ENCODE measurements at regions not wholly inside any gene's neighbourhood (a gene's known extent, or its start where the extent isn't known, plus 50 kb on each side); places are given as distances from the start of the nearest gene placed in this dataset.

- Histone ChIP-seq H3K4me3 (ENCODE audit: low read depth in 1 of 3, low read length in 3 of 3) (no peak overlapping the region), H3K36me3 (ENCODE audit: control insufficient read depth in 3 of 3, insufficient read depth in 2 of 3, low read depth in 1 of 3, low read length in 3 of 3) (no peaks in the 10 kb centered on the region), H3K4me1 (ENCODE audit: control insufficient read depth in 3 of 3, insufficient read depth in 2 of 3, low read depth in 1 of 3, low read length in 2 of 3) (no peaks in the 10 kb centered on the region), H3K27ac (ENCODE audit: low read depth in 1 of 3, low read length in 2 of 3) (no peak overlapping the region), H3K9me3 (ENCODE audit: control insufficient read depth in 2 of 2, insufficient read depth in 1 of 2, low read depth in 1 of 2, low read length in 1 of 2) (no peaks in the 10 kb centered on the region), H3K27me3 (ENCODE audit: control insufficient read depth in 3 of 3, insufficient read depth in 3 of 3, low read length in 3 of 3) (peaks cover 0 to 2% (median 0%) of the 10 kb centered on the region in 3 donors)
- peak in 1 of 2 donors; percentile 37 for DNase-seq
- FAIRE-seq: no peak
- WGBS, 3 donors: 27 to 77% (median 30%) methylated on average over 2 of the region's 2 CpGs
Observed at GRCh38 chr2:40803900-40804299, 352.0 kb upstream of the SLC8A1 start.

GRCh38 chr2:40809156-40809555, 357.3 kb upstream of the SLC8A1 start:
- DNase-seq (no peak), FAIRE-seq (no peak)
- no peaks in the 10 kb centered on the region for H3K36me3 ChIP-seq (ENCODE audit: control insufficient read depth in 3 of 3, insufficient read depth in 2 of 3, low read depth in 1 of 3, low read length in 3 of 3)
- no peak overlapping the region for H3K4me3 ChIP-seq (ENCODE audit: low read depth in 1 of 3, low read length in 3 of 3)
- 78 to 93% (median 91%) methylated on average over 10 of the region's 10 CpGs for WGBS, 3 donors
- peaks cover 0 to 2% (median 0%) of the 10 kb centered on the region in 3 donors for H3K27me3 ChIP-seq (ENCODE audit: control insufficient read depth in 3 of 3, insufficient read depth in 3 of 3, low read length in 3 of 3)
- no peak overlapping the region for H3K27ac ChIP-seq (ENCODE audit: low read depth in 1 of 3, low read length in 2 of 3)
- H3K4me1 ChIP-seq (ENCODE audit: control insufficient read depth in 3 of 3, insufficient read depth in 2 of 3, low read depth in 1 of 3, low read length in 2 of 3): no peaks in the 10 kb centered on the region
- no peaks in the 10 kb centered on the region for H3K9me3 ChIP-seq (ENCODE audit: control insufficient read depth in 2 of 2, insufficient read depth in 1 of 2, low read depth in 1 of 2, low read length in 1 of 2)

GRCh38 chr2:40814616-40815015, 362.7 kb upstream of the SLC8A1 start:
- 63 to 84% (median 79%) methylated on average over 2 of the region's 2 CpGs for WGBS, 3 donors
- no peak for FAIRE-seq
- Histone ChIP-seq H3K4me3 (ENCODE audit: low read depth in 1 of 3, low read length in 3 of 3) (no peak overlapping the region), H3K27me3 (ENCODE audit: control insufficient read depth in 3 of 3, insufficient read depth in 3 of 3, low read length in 3 of 3) (no peaks in the 10 kb centered on the region), H3K9me3 (ENCODE audit: control insufficient read depth in 2 of 2, insufficient read depth in 1 of 2, low read depth in 1 of 2, low read length in 1 of 2) (no peaks in the 10 kb centered on the region), H3K36me3 (ENCODE audit: control insufficient read depth in 3 of 3, insufficient read depth in 2 of 3, low read depth in 1 of 3, low read length in 3 of 3) (no peaks in the 10 kb centered on the region), H3K27ac (ENCODE audit: low read depth in 1 of 3, low read length in 2 of 3) (no peak overlapping the region), H3K4me1 (ENCODE audit: control insufficient read depth in 3 of 3, insufficient read depth in 2 of 3, low read depth in 1 of 3, low read length in 2 of 3) (no peaks in the 10 kb centered on the region)
- no peak for DNase-seq

- Histone ChIP-seq H3K4me1 (ENCODE audit: control insufficient read depth in 3 of 3, insufficient read depth in 2 of 3, low read depth in 1 of 3, low read length in 2 of 3) (no peaks in the 10 kb centered on the region), H3K27me3 (ENCODE audit: control insufficient read depth in 3 of 3, insufficient read depth in 3 of 3, low read length in 3 of 3) (no peaks in the 10 kb centered on the region), H3K9me3 (ENCODE audit: control insufficient read depth in 2 of 2, insufficient read depth in 1 of 2, low read depth in 1 of 2, low read length in 1 of 2) (no peaks in the 10 kb centered on the region), H3K4me3 (ENCODE audit: low read depth in 1 of 3, low read length in 3 of 3) (no peak overlapping the region), H3K36me3 (ENCODE audit: control insufficient read depth in 3 of 3, insufficient read depth in 2 of 3, low read depth in 1 of 3, low read length in 3 of 3) (no peaks in the 10 kb centered on the region), H3K27ac (ENCODE audit: low read depth in 1 of 3, low read length in 2 of 3) (no peak overlapping the region)
- FAIRE-seq: no peak
- DNase-seq: no peak
Observed at GRCh38 chr2:40820319-40820718, 368.4 kb upstream of the SLC8A1 start.

GRCh38 chr2:40823478-40823877, 371.6 kb upstream of the SLC8A1 start:
- no peak overlapping the region for H3K4me3 ChIP-seq (ENCODE audit: low read depth in 1 of 3, low read length in 3 of 3)
- H3K4me1 ChIP-seq (ENCODE audit: control insufficient read depth in 3 of 3, insufficient read depth in 2 of 3, low read depth in 1 of 3, low read length in 2 of 3): no peaks in the 10 kb centered on the region
- 65 to 79% (median 67%) methylated on average over 3 of the region's 3 CpGs for WGBS, 3 donors
- no peaks in the 10 kb centered on the region for H3K36me3 ChIP-seq (ENCODE audit: control insufficient read depth in 3 of 3, insufficient read depth in 2 of 3, low read depth in 1 of 3, low read length in 3 of 3)
- no peak overlapping the region for H3K27ac ChIP-seq (ENCODE audit: low read depth in 1 of 3, low read length in 2 of 3)
- no peaks in the 10 kb centered on the region for H3K9me3 ChIP-seq (ENCODE audit: control insufficient read depth in 2 of 2, insufficient read depth in 1 of 2, low read depth in 1 of 2, low read length in 1 of 2)
- no peak for DNase-seq
- no peak for FAIRE-seq
- H3K27me3 ChIP-seq (ENCODE audit: control insufficient read depth in 3 of 3, insufficient read depth in 3 of 3, low read length in 3 of 3): no peaks in the 10 kb centered on the region

GRCh38 chr2:40824278-40824677, 372.4 kb upstream of the SLC8A1 start:
- no peak overlapping the region for H3K4me3 ChIP-seq (ENCODE audit: low read depth in 1 of 3, low read length in 3 of 3)
- FAIRE-seq (no peak), DNase-seq (no peak)
- H3K27ac ChIP-seq (ENCODE audit: low read depth in 1 of 3, low read length in 2 of 3): no peak overlapping the region
- H3K4me1 ChIP-seq (ENCODE audit: control insufficient read depth in 3 of 3, insufficient read depth in 2 of 3, low read depth in 1 of 3, low read length in 2 of 3): no peaks in the 10 kb centered on the region
- no peaks in the 10 kb centered on the region for H3K27me3 ChIP-seq (ENCODE audit: control insufficient read depth in 3 of 3, insufficient read depth in 3 of 3, low read length in 3 of 3)
- no peaks in the 10 kb centered on the region for H3K36me3 ChIP-seq (ENCODE audit: control insufficient read depth in 3 of 3, insufficient read depth in 2 of 3, low read depth in 1 of 3, low read length in 3 of 3)
- no peaks in the 10 kb centered on the region for H3K9me3 ChIP-seq (ENCODE audit: control insufficient read depth in 2 of 2, insufficient read depth in 1 of 2, low read depth in 1 of 2, low read length in 1 of 2)
- 62 to 77% (median 72%) methylated on average over 5 of the region's 5 CpGs for WGBS, 3 donors

GRCh38 chr2:40827392-40827791, 375.5 kb upstream of the SLC8A1 start:
- Histone ChIP-seq H3K4me3 (ENCODE audit: low read depth in 1 of 3, low read length in 3 of 3) (no peak overlapping the region), H3K36me3 (ENCODE audit: control insufficient read depth in 3 of 3, insufficient read depth in 2 of 3, low read depth in 1 of 3, low read length in 3 of 3) (no peaks in the 10 kb centered on the region), H3K27ac (ENCODE audit: low read depth in 1 of 3, low read length in 2 of 3) (no peak overlapping the region), H3K9me3 (ENCODE audit: control insufficient read depth in 2 of 2, insufficient read depth in 1 of 2, low read depth in 1 of 2, low read length in 1 of 2) (no peaks in the 10 kb centered on the region), H3K27me3 (ENCODE audit: control insufficient read depth in 3 of 3, insufficient read depth in 3 of 3, low read length in 3 of 3) (no peaks in the 10 kb centered on the region), H3K4me1 (ENCODE audit: control insufficient read depth in 3 of 3, insufficient read depth in 2 of 3, low read depth in 1 of 3, low read length in 2 of 3) (no peaks in the 10 kb centered on the region)
- FAIRE-seq (no peak), DNase-seq (no peak)

GRCh38 chr2:40831321-40831873, 379.5 kb upstream of the SLC8A1 start:
- H3K27me3 ChIP-seq (ENCODE audit: control insufficient read depth in 3 of 3, insufficient read depth in 3 of 3, low read length in 3 of 3): no peaks in the 10 kb centered on the region
- H3K4me3 ChIP-seq (ENCODE audit: low read depth in 1 of 3, low read length in 3 of 3): no peak overlapping the region
- WGBS, 3 donors: 45 to 65% (median 55%) methylated on average over 3 of the region's 3 CpGs
- H3K36me3 ChIP-seq (ENCODE audit: control insufficient read depth in 3 of 3, insufficient read depth in 2 of 3, low read depth in 1 of 3, low read length in 3 of 3): no peaks in the 10 kb centered on the region
- no peaks in the 10 kb centered on the region for H3K9me3 ChIP-seq (ENCODE audit: control insufficient read depth in 2 of 2, insufficient read depth in 1 of 2, low read depth in 1 of 2, low read length in 1 of 2)
- DNase-seq (no peak), FAIRE-seq (no peak)
- H3K4me1 ChIP-seq (ENCODE audit: control insufficient read depth in 3 of 3, insufficient read depth in 2 of 3, low read depth in 1 of 3, low read length in 2 of 3): no peaks in the 10 kb centered on the region
- H3K27ac ChIP-seq (ENCODE audit: low read depth in 1 of 3, low read length in 2 of 3): no peak overlapping the region

- Histone ChIP-seq H3K4me3 (ENCODE audit: low read depth in 1 of 3, low read length in 3 of 3) (no peak overlapping the region), H3K27me3 (ENCODE audit: control insufficient read depth in 3 of 3, insufficient read depth in 3 of 3, low read length in 3 of 3) (no peaks in the 10 kb centered on the region), H3K9me3 (ENCODE audit: control insufficient read depth in 2 of 2, insufficient read depth in 1 of 2, low read depth in 1 of 2, low read length in 1 of 2) (no peaks in the 10 kb centered on the region), H3K27ac (ENCODE audit: low read depth in 1 of 3, low read length in 2 of 3) (no peak overlapping the region), H3K36me3 (ENCODE audit: control insufficient read depth in 3 of 3, insufficient read depth in 2 of 3, low read depth in 1 of 3, low read length in 3 of 3) (no peaks in the 10 kb centered on the region), H3K4me1 (ENCODE audit: control insufficient read depth in 3 of 3, insufficient read depth in 2 of 3, low read depth in 1 of 3, low read length in 2 of 3) (no peaks in the 10 kb centered on the region)
- DNase-seq (no peak), FAIRE-seq (no peak)
- WGBS, 3 donors: 92 to 95% (median 94%) methylated on average over 2 of the region's 2 CpGs
Observed at GRCh38 chr2:40841856-40842255, 390.0 kb upstream of the SLC8A1 start.
